ENCODE measurements at regions not wholly inside any gene's neighbourhood (a gene's known extent, or its start where the extent isn't known, plus 50 kb on each side); places are given as distances from the start of the nearest gene placed in this dataset.

DNA sequence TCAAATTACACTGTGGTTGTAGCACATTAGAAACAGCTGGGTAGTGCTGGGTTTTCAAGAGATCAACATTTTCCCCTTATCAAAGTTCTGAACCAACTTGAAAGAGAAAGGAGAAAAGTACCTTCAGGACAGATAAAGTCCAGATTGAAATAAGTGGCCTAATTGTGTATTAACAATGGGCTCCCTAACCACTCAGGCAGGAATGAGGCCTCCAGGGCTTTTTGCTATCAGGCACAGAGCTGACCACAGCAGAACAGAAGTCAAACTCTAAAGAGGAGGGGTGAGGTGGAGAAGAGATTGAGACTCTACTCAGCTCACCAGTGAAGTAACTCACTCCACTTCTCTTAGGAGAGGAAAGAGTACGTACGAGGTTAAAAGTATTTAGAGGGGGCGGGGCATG lies 394.1 kb upstream of the PHF14 start:
- Histone ChIP-seq H3K9me1 (ENCODE audit: control insufficient read depth, extremely low read depth, insufficient read depth, low read length) (no peaks in the 10 kb centered on the region), H3K4me2 (ENCODE audit: control insufficient read depth, extremely low read depth, insufficient read depth, low read depth, low read length) (no peak overlapping the region), H3K4me3 (ENCODE audit: control insufficient read depth in 2 of 3, extremely low read depth in 1 of 3, insufficient read depth in 2 of 3, low read depth in 1 of 3, low read length in 3 of 3) (no peak overlapping the region), H3K79me2 (ENCODE audit: control insufficient read depth, insufficient read depth, low read length) (no peaks in the 10 kb centered on the region), H3K9me3 (ENCODE audit: control insufficient read depth, low read depth, low read length) (no peaks in the 10 kb centered on the region), H3K4me1 (ENCODE audit: control insufficient read depth, extremely low read depth, insufficient read depth, low read length) (no peaks in the 10 kb centered on the region), H3K27me3 (ENCODE audit: control insufficient read depth, extremely low read depth, insufficient read depth, low read length) (no peaks in the 10 kb centered on the region), H3K27ac (ENCODE audit: control insufficient read depth, insufficient read depth, low read length) (no peak overlapping the region), H3K36me3 (ENCODE audit: control insufficient read depth in 2 of 2, extremely low read depth in 1 of 2, insufficient read depth in 2 of 2, low read length in 2 of 2) (no peaks in the 10 kb centered on the region), H2AFZ (ENCODE audit: control insufficient read depth, low read length) (no peak overlapping the region), H4K20me1 (ENCODE audit: control insufficient read depth, extremely low read depth, insufficient read depth, low read length) (no peaks in the 10 kb centered on the region), H3K9ac (ENCODE audit: control insufficient read depth, extremely low read depth, insufficient read depth, low read length) (no peak overlapping the region)
- FAIRE-seq (no peak), DNase-seq (ENCODE audit: low read depth, low spot score) (no peak)
- TF ChIP-seq, protein P1, sequence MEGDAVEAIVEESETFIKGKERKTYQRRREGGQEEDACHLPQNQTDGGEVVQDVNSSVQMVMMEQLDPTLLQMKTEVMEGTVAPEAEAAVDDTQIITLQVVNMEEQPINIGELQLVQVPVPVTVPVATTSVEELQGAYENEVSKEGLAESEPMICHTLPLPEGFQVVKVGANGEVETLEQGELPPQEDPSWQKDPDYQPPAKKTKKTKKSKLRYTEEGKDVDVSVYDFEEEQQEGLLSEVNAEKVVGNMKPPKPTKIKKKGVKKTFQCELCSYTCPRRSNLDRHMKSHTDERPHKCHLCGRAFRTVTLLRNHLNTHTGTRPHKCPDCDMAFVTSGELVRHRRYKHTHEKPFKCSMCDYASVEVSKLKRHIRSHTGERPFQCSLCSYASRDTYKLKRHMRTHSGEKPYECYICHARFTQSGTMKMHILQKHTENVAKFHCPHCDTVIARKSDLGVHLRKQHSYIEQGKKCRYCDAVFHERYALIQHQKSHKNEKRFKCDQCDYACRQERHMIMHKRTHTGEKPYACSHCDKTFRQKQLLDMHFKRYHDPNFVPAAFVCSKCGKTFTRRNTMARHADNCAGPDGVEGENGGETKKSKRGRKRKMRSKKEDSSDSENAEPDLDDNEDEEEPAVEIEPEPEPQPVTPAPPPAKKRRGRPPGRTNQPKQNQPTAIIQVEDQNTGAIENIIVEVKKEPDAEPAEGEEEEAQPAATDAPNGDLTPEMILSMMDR (optimal IDR thresholded peaks at IDR 0.05 in 1 of 3, IDR thresholded peaks at IDR 0.05 in 1 of 3, conservative IDR thresholded peaks at IDR 0.05 in 1 of 3; ENCODE audit: extremely low read depth in 1 of 3, insufficient read depth in 2 of 3, low read length in 3 of 3) = no peak
- TF ChIP-seq EZH2 (IDR thresholded peaks at IDR 0.05; ENCODE audit: low read length) = no peak
- dilution Hi-C loops (cut with MboI; ENCODE audit: extremely low pct_ligation_motif_present, low sequenced_read_pairs) = no loop called here

DNA sequence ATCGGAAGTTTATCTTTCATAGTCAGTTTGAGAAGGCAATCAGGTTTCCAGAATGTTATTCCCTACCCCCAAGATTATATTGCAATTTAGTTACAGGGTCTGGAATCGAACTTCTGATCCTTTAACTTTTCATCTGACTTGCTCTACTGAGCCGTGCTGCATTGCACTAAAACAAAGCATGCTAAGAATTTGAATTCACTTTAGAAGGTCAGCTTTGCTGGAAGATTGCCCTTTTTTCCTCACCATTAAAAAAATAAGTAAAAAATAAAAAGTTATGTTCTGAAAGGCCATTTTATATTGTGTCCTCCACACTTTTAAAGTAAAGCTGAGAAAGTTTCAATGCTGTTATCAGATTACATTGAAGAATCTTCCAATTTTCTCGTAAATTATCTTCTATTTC lies 388.8 kb upstream of the PHF14 start:
- H3K4me1 ChIP-seq (ENCODE audit: control insufficient read depth, extremely low read depth, insufficient read depth, low read length) = no peaks in the 10 kb centered on the region
- no peak overlapping the region for H3K4me3 ChIP-seq (ENCODE audit: control insufficient read depth in 2 of 3, extremely low read depth in 1 of 3, insufficient read depth in 2 of 3, low read depth in 1 of 3, low read length in 3 of 3)
- no peaks in the 10 kb centered on the region for H3K9me1 ChIP-seq (ENCODE audit: control insufficient read depth, extremely low read depth, insufficient read depth, low read length)
- DNase-seq (ENCODE audit: low read depth, low spot score) (no peak), FAIRE-seq (no peak)
- H3K79me2 ChIP-seq (ENCODE audit: control insufficient read depth, insufficient read depth, low read length) = no peaks in the 10 kb centered on the region
- no peaks in the 10 kb centered on the region for H3K36me3 ChIP-seq (ENCODE audit: control insufficient read depth in 2 of 2, extremely low read depth in 1 of 2, insufficient read depth in 2 of 2, low read length in 2 of 2)
- H2AFZ ChIP-seq (ENCODE audit: control insufficient read depth, low read length) = no peak overlapping the region
- no peak for TF ChIP-seq EZH2 (IDR thresholded peaks at IDR 0.05; ENCODE audit: low read length)
- TF ChIP-seq, protein P1 (optimal IDR thresholded peaks at IDR 0.05 in 1 of 3, IDR thresholded peaks at IDR 0.05 in 1 of 3, conservative IDR thresholded peaks at IDR 0.05 in 1 of 3; ENCODE audit: extremely low read depth in 1 of 3, insufficient read depth in 2 of 3, low read length in 3 of 3) = no peak
- H4K20me1 ChIP-seq (ENCODE audit: control insufficient read depth, extremely low read depth, insufficient read depth, low read length) = no peaks in the 10 kb centered on the region
- H3K27ac ChIP-seq (ENCODE audit: control insufficient read depth, insufficient read depth, low read length) = no peak overlapping the region
- dilution Hi-C loops (cut with MboI; ENCODE audit: extremely low pct_ligation_motif_present, low sequenced_read_pairs) = no loop called here
- H3K4me2 ChIP-seq (ENCODE audit: control insufficient read depth, extremely low read depth, insufficient read depth, low read depth, low read length) = no peak overlapping the region
- no peaks in the 10 kb centered on the region for H3K27me3 ChIP-seq (ENCODE audit: control insufficient read depth, extremely low read depth, insufficient read depth, low read length)
- no peak overlapping the region for H3K9ac ChIP-seq (ENCODE audit: control insufficient read depth, extremely low read depth, insufficient read depth, low read length)
- no peaks in the 10 kb centered on the region for H3K9me3 ChIP-seq (ENCODE audit: control insufficient read depth, low read depth, low read length)

All from keratinocyte (primary cell).